ENCODE measurements at regions not wholly inside any gene's neighbourhood (a gene's known extent, or its start where the extent isn't known, plus 50 kb on each side); places are given as distances from the start of the nearest gene placed in this dataset.

- Histone ChIP-seq H3K36me3 (ENCODE audit: control insufficient read depth in 3 of 3, insufficient read depth in 2 of 3, low read depth in 1 of 3, low read length in 3 of 3) (no peaks in the 10 kb centered on the region), H3K27me3 (ENCODE audit: control insufficient read depth in 3 of 3, insufficient read depth in 3 of 3, low read length in 3 of 3) (no peaks in the 10 kb centered on the region), H3K4me3 (ENCODE audit: low read depth in 1 of 3, low read length in 3 of 3) (no peak overlapping the region), H3K27ac (ENCODE audit: low read depth in 1 of 3, low read length in 2 of 3) (no peak overlapping the region), H3K4me1 (ENCODE audit: control insufficient read depth in 3 of 3, insufficient read depth in 2 of 3, low read depth in 1 of 3, low read length in 2 of 3) (no peaks in the 10 kb centered on the region), H3K9me3 (ENCODE audit: control insufficient read depth in 2 of 2, insufficient read depth in 1 of 2, low read depth in 1 of 2, low read length in 1 of 2) (no peaks in the 10 kb centered on the region)
- FAIRE-seq (no peak), DNase-seq (peak in 1 of 2 donors; percentile 5)
- 74 to 87% (median 84%) methylated on average over 4 of the region's 4 CpGs for WGBS, 3 donors
Measured at GRCh38 chr5:98463222-98463621, 310.2 kb upstream of the RGMB start.

GRCh38 chr5:98463676-98464075 lies 309.8 kb upstream of the RGMB start:
- DNase-seq: no peak
- no peak overlapping the region for H3K27ac ChIP-seq (ENCODE audit: low read depth in 1 of 3, low read length in 2 of 3)
- no peaks in the 10 kb centered on the region for H3K9me3 ChIP-seq (ENCODE audit: control insufficient read depth in 2 of 2, insufficient read depth in 1 of 2, low read depth in 1 of 2, low read length in 1 of 2)
- 56 to 76% (median 62%) methylated on average over 5 of the region's 5 CpGs for WGBS, 3 donors
- FAIRE-seq: no peak
- H3K27me3 ChIP-seq (ENCODE audit: control insufficient read depth in 3 of 3, insufficient read depth in 3 of 3, low read length in 3 of 3): no peaks in the 10 kb centered on the region
- no peaks in the 10 kb centered on the region for H3K36me3 ChIP-seq (ENCODE audit: control insufficient read depth in 3 of 3, insufficient read depth in 2 of 3, low read depth in 1 of 3, low read length in 3 of 3)
- no peak overlapping the region for H3K4me3 ChIP-seq (ENCODE audit: low read depth in 1 of 3, low read length in 3 of 3)
- H3K4me1 ChIP-seq (ENCODE audit: control insufficient read depth in 3 of 3, insufficient read depth in 2 of 3, low read depth in 1 of 3, low read length in 2 of 3): no peaks in the 10 kb centered on the region

- Histone ChIP-seq H3K36me3 (ENCODE audit: control insufficient read depth in 3 of 3, insufficient read depth in 2 of 3, low read depth in 1 of 3, low read length in 3 of 3) (no peaks in the 10 kb centered on the region), H3K4me1 (ENCODE audit: control insufficient read depth in 3 of 3, insufficient read depth in 2 of 3, low read depth in 1 of 3, low read length in 2 of 3) (no peaks in the 10 kb centered on the region), H3K9me3 (ENCODE audit: control insufficient read depth in 2 of 2, insufficient read depth in 1 of 2, low read depth in 1 of 2, low read length in 1 of 2) (no peaks in the 10 kb centered on the region), H3K27ac (ENCODE audit: low read depth in 1 of 3, low read length in 2 of 3) (no peak overlapping the region), H3K27me3 (ENCODE audit: control insufficient read depth in 3 of 3, insufficient read depth in 3 of 3, low read length in 3 of 3) (no peaks in the 10 kb centered on the region), H3K4me3 (ENCODE audit: low read depth in 1 of 3, low read length in 3 of 3) (no peak overlapping the region)
- no peak for FAIRE-seq
- 85 to 86% (median 85%) methylated on average over 3 of the region's 3 CpGs for WGBS, 3 donors
- no peak for DNase-seq
Measured at GRCh38 chr5:98464737-98465330, 308.6 kb upstream of the RGMB start.

GRCh38 chr5:98468188-98468869 lies 305.1 kb upstream of the RGMB start:
- Histone ChIP-seq H3K27ac (ENCODE audit: low read depth in 1 of 3, low read length in 2 of 3) (no peak overlapping the region), H3K27me3 (ENCODE audit: control insufficient read depth in 3 of 3, insufficient read depth in 3 of 3, low read length in 3 of 3) (no peaks in the 10 kb centered on the region), H3K36me3 (ENCODE audit: control insufficient read depth in 3 of 3, insufficient read depth in 2 of 3, low read depth in 1 of 3, low read length in 3 of 3) (no peaks in the 10 kb centered on the region), H3K9me3 (ENCODE audit: control insufficient read depth in 2 of 2, insufficient read depth in 1 of 2, low read depth in 1 of 2, low read length in 1 of 2) (no peaks in the 10 kb centered on the region), H3K4me1 (ENCODE audit: control insufficient read depth in 3 of 3, insufficient read depth in 2 of 3, low read depth in 1 of 3, low read length in 2 of 3) (no peaks in the 10 kb centered on the region), H3K4me3 (ENCODE audit: low read depth in 1 of 3, low read length in 3 of 3) (no peak overlapping the region)
- FAIRE-seq (peak; percentile 53), DNase-seq (no peak)
- WGBS, 3 donors: 66 to 75% (median 70%) methylated on average over 4 of the region's 4 CpGs

GRCh38 chr5:98470747-98471146 lies 302.7 kb upstream of the RGMB start:
- Histone ChIP-seq H3K36me3 (ENCODE audit: control insufficient read depth in 3 of 3, insufficient read depth in 2 of 3, low read depth in 1 of 3, low read length in 3 of 3) (no peaks in the 10 kb centered on the region), H3K9me3 (ENCODE audit: control insufficient read depth in 2 of 2, insufficient read depth in 1 of 2, low read depth in 1 of 2, low read length in 1 of 2) (no peaks in the 10 kb centered on the region), H3K27me3 (ENCODE audit: control insufficient read depth in 3 of 3, insufficient read depth in 3 of 3, low read length in 3 of 3) (no peaks in the 10 kb centered on the region), H3K27ac (ENCODE audit: low read depth in 1 of 3, low read length in 2 of 3) (no peak overlapping the region), H3K4me3 (ENCODE audit: low read depth in 1 of 3, low read length in 3 of 3) (no peak overlapping the region), H3K4me1 (ENCODE audit: control insufficient read depth in 3 of 3, insufficient read depth in 2 of 3, low read depth in 1 of 3, low read length in 2 of 3) (peaks cover 0 to 2% (median 0%) of the 10 kb centered on the region in 3 donors)
- 90 to 99% (median 97%) methylated on average over 2 of the region's 2 CpGs for WGBS, 3 donors
- FAIRE-seq: no peak
- no peak for DNase-seq

- FAIRE-seq (peak; percentile 26), DNase-seq (no peak)
- WGBS, 3 donors: 94 to 99% (median 97%) methylated on average over 2 of the region's 2 CpGs
- peaks cover 0 to 2% (median 0%) of the 10 kb centered on the region in 3 donors for H3K4me1 ChIP-seq (ENCODE audit: control insufficient read depth in 3 of 3, insufficient read depth in 2 of 3, low read depth in 1 of 3, low read length in 2 of 3)
- no peak overlapping the region for H3K27ac ChIP-seq (ENCODE audit: low read depth in 1 of 3, low read length in 2 of 3)
- H3K36me3 ChIP-seq (ENCODE audit: control insufficient read depth in 3 of 3, insufficient read depth in 2 of 3, low read depth in 1 of 3, low read length in 3 of 3): no peaks in the 10 kb centered on the region
- H3K4me3 ChIP-seq (ENCODE audit: low read depth in 1 of 3, low read length in 3 of 3): no peak overlapping the region
- H3K27me3 ChIP-seq (ENCODE audit: control insufficient read depth in 3 of 3, insufficient read depth in 3 of 3, low read length in 3 of 3): no peaks in the 10 kb centered on the region
- H3K9me3 ChIP-seq (ENCODE audit: control insufficient read depth in 2 of 2, insufficient read depth in 1 of 2, low read depth in 1 of 2, low read length in 1 of 2): no peaks in the 10 kb centered on the region
Measured at GRCh38 chr5:98471458-98471857, 302.0 kb upstream of the RGMB start.

GRCh38 chr5:98474216-98474615 lies 299.2 kb upstream of the RGMB start:
- Histone ChIP-seq H3K27ac (ENCODE audit: low read depth in 1 of 3, low read length in 2 of 3) (no peak overlapping the region), H3K4me1 (ENCODE audit: control insufficient read depth in 3 of 3, insufficient read depth in 2 of 3, low read depth in 1 of 3, low read length in 2 of 3) (peaks cover 0 to 2% (median 0%) of the 10 kb centered on the region in 3 donors), H3K9me3 (ENCODE audit: control insufficient read depth in 2 of 2, insufficient read depth in 1 of 2, low read depth in 1 of 2, low read length in 1 of 2) (no peaks in the 10 kb centered on the region), H3K27me3 (ENCODE audit: control insufficient read depth in 3 of 3, insufficient read depth in 3 of 3, low read length in 3 of 3) (no peaks in the 10 kb centered on the region), H3K36me3 (ENCODE audit: control insufficient read depth in 3 of 3, insufficient read depth in 2 of 3, low read depth in 1 of 3, low read length in 3 of 3) (no peaks in the 10 kb centered on the region), H3K4me3 (ENCODE audit: low read depth in 1 of 3, low read length in 3 of 3) (no peak overlapping the region)
- WGBS, 3 donors: 26 to 65% (median 42%) methylated on average over 2 of the region's 2 CpGs
- DNase-seq (peak; percentile 75 to 86), FAIRE-seq (no peak)

GRCh38 chr5:98474782-98475181 lies 298.7 kb upstream of the RGMB start:
- no peak overlapping the region for H3K27ac ChIP-seq (ENCODE audit: low read depth in 1 of 3, low read length in 2 of 3)
- 19 to 59% (median 41%) methylated on average over 3 of the region's 3 CpGs for WGBS, 3 donors
- H3K27me3 ChIP-seq (ENCODE audit: control insufficient read depth in 3 of 3, insufficient read depth in 3 of 3, low read length in 3 of 3): no peaks in the 10 kb centered on the region
- DNase-seq: peak; percentile 13 to 22
- H3K36me3 ChIP-seq (ENCODE audit: control insufficient read depth in 3 of 3, insufficient read depth in 2 of 3, low read depth in 1 of 3, low read length in 3 of 3): no peaks in the 10 kb centered on the region
- H3K4me1 ChIP-seq (ENCODE audit: control insufficient read depth in 3 of 3, insufficient read depth in 2 of 3, low read depth in 1 of 3, low read length in 2 of 3): peaks cover 0 to 2% (median 0%) of the 10 kb centered on the region in 3 donors
- H3K9me3 ChIP-seq (ENCODE audit: control insufficient read depth in 2 of 2, insufficient read depth in 1 of 2, low read depth in 1 of 2, low read length in 1 of 2): no peaks in the 10 kb centered on the region
- no peak for FAIRE-seq
- H3K4me3 ChIP-seq (ENCODE audit: low read depth in 1 of 3, low read length in 3 of 3): no peak overlapping the region
